HG03575 (cell line): ENCODE measurements at regions not wholly inside any gene's neighbourhood (a gene's known extent, or its start where the extent isn't known, plus 50 kb on each side); places are given as distances from the start of the nearest gene placed in this dataset.

Experiments
- ATAC-seq: cut with Tn5 transposase; IDR thresholded peaks from one replicate; pipeline ENCODE4 v1.9.1; 2021; ENCODE audit not compliant: unreplicated experiment, insufficient number of reproducible peaks, low FRiP score; ENCODE audit errors: extremely low read depth

GRCh38 chr18:27278131-27278530 is 93.0 kb upstream of the CHST9 start:
- no peak for ATAC-seq

GRCh38 chr18:27277554-27277953 is 92.4 kb upstream of the CHST9 start:
- no peak for ATAC-seq

GRCh38 chr18:27276886-27277285 is 91.8 kb upstream of the CHST9 start:
- ATAC-seq = no peak

- no peak for ATAC-seq
These were observed 91.4 kb upstream of the CHST9 start for GRCh38 chr18:27276479-27276878.

- ATAC-seq = no peak
These were observed 89.8 kb upstream of the CHST9 start for GRCh38 chr18:27274901-27275300.

- ATAC-seq = no peak
These were observed 85.4 kb upstream of the CHST9 start for GRCh38 chr18:27270508-27270907.

GRCh38 chr18:27263369-27263768 is 78.3 kb upstream of the CHST9 start:
- no peak for ATAC-seq

- no peak for ATAC-seq
These were observed 76.9 kb upstream of the CHST9 start for GRCh38 chr18:27261769-27262549.

GRCh38 chr18:27253571-27253970 is 68.5 kb upstream of the CHST9 start:
- no peak for ATAC-seq

GRCh38 chr18:27250471-27250870 is 65.4 kb upstream of the CHST9 start:
- ATAC-seq = no peak

GRCh38 chr18:27249933-27250332 is 64.8 kb upstream of the CHST9 start:
- no peak for ATAC-seq

GRCh38 chr18:27244259-27244658 is 59.2 kb upstream of the CHST9 start:
- no peak for ATAC-seq

GRCh38 chr18:27242392-27243047 is 57.4 kb upstream of the CHST9 start:
- ATAC-seq = no peak

- ATAC-seq = no peak
These were observed 55.3 kb upstream of the CHST9 start for GRCh38 chr18:27240383-27240782.

GRCh38 chr18:27239669-27240068 is 54.6 kb upstream of the CHST9 start:
- no peak for ATAC-seq

- no peak for ATAC-seq
These were observed 50.2 kb upstream of the CHST9 start for GRCh38 chr18:27235218-27235870.
